ENCODE measurements at regions not wholly inside any gene's neighbourhood (a gene's known extent, or its start where the extent isn't known, plus 50 kb on each side); places are given as distances from the start of the nearest gene placed in this dataset.
"Not testable (repeated sequence)": the region's sequence is repeated elsewhere in the genome, so short reads cannot be mapped to it uniquely, and the experiment has no call there.

DNA sequence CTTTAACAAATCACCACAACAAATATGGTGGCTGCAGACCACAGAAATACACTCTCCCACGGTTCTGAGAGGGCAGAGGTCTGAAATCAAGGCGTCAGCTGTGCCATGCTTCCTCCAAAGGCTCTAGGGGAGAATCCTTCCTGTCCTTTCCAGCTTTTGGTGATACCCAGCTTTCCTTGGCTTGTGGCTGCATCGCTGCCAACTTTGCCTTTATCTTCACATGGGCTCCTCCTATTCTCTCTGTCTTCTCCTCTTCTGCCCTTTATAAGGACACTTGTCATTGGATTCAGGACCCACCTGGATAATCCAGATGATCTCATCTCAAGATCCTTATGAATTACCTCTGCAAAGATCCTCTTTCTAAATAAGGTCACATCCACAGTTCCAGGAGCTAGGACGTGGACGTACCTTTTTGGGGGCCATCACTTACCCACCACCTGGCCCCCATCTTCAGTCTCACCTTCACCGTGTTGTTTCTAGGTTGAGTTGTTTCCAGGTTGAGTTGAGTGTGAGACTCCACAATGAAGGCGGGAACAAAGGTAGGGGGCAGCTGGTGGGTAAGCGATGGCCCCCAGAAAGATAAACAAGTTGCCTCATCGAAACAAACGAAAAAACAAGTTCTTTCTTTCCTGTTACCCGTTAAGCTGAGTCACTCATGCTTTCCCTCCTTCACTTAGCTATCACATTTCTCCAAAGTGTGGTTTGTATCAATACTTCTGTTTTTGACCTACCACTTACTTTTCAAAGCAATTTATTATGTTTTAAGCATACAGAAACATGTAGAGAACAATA, 68.9 kb upstream of the SLC22A16 start:
- in situ Hi-C loops (cut with HindIII; ENCODE audit: low pct_unique_long_range_greater_than_20kb, low sequenced_read_pairs), result no loop called here
- no peak for DNase-seq (ENCODE audit: low read depth in 1 of 2, low spot score in 1 of 2)
- TF ChIP-seq JUND (IDR thresholded peaks at IDR 0.05; ENCODE audit: low read depth), result no peak

- no peak for TF ChIP-seq JUND (IDR thresholded peaks at IDR 0.05; ENCODE audit: low read depth)
- in situ Hi-C loops (cut with HindIII; ENCODE audit: low pct_unique_long_range_greater_than_20kb, low sequenced_read_pairs), result no loop called here
- DNase-seq (ENCODE audit: low read depth in 1 of 2, low spot score in 1 of 2), result no peak
Measured at GRCh38 chr6:110544472-110544871, 68.1 kb upstream of the SLC22A16 start.

DNA sequence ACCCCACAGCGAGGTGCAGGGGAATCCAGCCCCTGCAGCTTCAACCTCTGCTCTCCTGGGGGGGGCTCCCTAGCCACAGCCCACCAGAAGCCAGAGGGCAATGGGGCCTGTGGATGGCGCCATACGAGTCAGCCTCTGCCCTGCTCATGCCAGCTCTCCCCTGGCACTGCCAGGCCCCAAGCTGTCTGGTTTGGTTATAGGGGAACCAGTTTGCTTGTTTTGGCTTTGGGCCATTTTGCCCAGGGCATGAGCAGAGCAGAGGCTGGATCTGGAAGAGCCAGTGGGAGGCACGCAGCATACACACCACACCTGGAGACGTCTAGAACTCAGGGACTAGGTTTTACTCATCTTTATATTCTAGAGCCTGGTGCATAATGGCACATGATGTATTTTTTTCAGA, 66.7 kb upstream of the SLC22A16 start:
- in situ Hi-C loops (cut with HindIII; ENCODE audit: low pct_unique_long_range_greater_than_20kb, low sequenced_read_pairs), result no loop called here
- DNase-seq (ENCODE audit: low read depth in 1 of 2, low spot score in 1 of 2), result peak in 1 of 2 experiments; percentile 74
- TF ChIP-seq JUND (IDR thresholded peaks at IDR 0.05; ENCODE audit: low read depth), result no peak

- no peak for TF ChIP-seq JUND (IDR thresholded peaks at IDR 0.05; ENCODE audit: low read depth)
- in situ Hi-C loops (cut with HindIII; ENCODE audit: low pct_unique_long_range_greater_than_20kb, low sequenced_read_pairs), result no loop called here
- DNase-seq (ENCODE audit: low read depth in 1 of 2, low spot score in 1 of 2), result no peak
Measured at GRCh38 chr6:110542311-110543024, 66.1 kb upstream of the SLC22A16 start.

- no peak for DNase-seq (ENCODE audit: low read depth in 1 of 2, low spot score in 1 of 2)
- in situ Hi-C loops (cut with HindIII; ENCODE audit: low pct_unique_long_range_greater_than_20kb, low sequenced_read_pairs), result no loop called here
- no peak for TF ChIP-seq JUND (IDR thresholded peaks at IDR 0.05; ENCODE audit: low read depth)
Measured at GRCh38 chr6:110541701-110542309, 65.4 kb upstream of the SLC22A16 start.

DNA sequence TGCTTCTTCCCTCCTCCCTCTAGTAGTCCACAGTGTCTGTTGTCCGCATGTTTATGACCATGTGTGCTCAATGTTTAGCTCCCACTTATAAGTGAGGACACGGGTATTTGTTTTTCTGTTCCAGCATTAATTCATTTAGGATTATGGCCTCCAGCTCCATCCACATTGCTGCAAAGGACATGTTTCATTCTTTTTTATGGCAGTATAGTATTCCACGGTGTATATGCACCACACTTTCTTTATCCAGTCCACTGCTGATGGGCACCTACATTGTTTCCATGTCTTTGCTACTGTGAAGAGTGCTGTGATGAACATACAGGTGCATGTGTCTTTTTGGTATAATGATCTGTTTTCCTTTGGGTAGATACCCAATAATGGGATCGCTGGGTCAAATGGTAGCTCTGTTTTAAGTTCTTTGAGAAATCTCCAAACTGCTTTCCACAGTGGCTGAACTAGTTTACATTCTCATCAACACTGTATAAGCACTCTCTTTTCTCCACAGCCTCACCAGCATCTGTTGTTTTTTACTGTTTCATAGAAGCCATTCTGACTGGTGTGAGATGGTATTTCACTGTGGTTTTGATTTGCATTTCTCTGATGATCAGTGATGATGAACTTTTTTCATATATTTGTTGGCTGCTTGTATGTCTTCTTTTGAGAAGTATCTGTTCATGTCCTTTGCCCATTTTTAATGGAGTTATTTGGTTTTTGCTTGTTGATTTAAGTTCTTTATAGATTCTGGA, 63.0 kb upstream of the SLC22A16 start:
- DNase-seq (ENCODE audit: low read depth in 1 of 2, low spot score in 1 of 2); in situ Hi-C loops (cut with HindIII; ENCODE audit: low pct_unique_long_range_greater_than_20kb, low sequenced_read_pairs): not testable (repeated sequence)

DNA sequence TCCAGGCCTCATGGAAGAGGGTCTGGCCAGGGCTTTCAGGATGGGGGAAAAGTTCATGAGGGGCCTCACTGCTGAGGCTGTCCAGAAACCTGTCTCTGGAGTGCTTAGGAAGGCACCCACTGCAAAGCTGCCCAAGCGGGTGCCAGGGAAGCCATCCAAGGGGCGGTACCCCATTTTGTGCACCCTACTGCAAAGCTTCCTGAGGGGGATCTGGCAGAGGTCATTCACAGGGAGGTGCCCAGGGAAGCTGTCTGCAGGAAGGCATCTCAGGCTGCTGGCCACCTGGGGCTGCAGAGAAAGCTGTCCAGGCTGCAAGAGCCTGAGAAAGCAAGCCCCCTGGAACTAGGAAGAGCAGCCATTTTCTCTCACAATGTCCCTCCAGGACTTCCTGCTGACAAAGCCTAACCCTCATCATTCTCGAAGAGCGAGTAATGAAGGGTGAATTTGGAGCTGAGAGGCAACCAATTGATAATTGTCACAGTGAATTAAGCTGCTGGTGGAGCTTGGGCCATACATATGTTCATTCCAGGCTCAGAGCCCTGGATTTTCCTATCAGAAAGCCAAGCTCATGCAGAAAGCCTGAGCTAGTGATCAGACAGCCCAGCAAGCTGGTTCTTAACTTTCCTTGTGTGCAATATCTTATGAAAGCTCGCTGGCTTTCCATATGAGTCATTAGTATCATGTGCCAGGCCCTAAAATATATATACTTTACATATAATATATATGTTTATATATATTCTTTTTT, 62.2 kb upstream of the SLC22A16 start:
- TF ChIP-seq JUND (IDR thresholded peaks at IDR 0.05; ENCODE audit: low read depth), result no peak
- no peak for DNase-seq (ENCODE audit: low read depth in 1 of 2, low spot score in 1 of 2)
- in situ Hi-C loops (cut with HindIII; ENCODE audit: low pct_unique_long_range_greater_than_20kb, low sequenced_read_pairs), result no loop called here

GRCh38 chr6:110537208-110538123, 61.1 kb upstream of the SLC22A16 start:
- in situ Hi-C loops (cut with HindIII; ENCODE audit: low pct_unique_long_range_greater_than_20kb, low sequenced_read_pairs), result no loop called here
- DNase-seq (ENCODE audit: low read depth in 1 of 2, low spot score in 1 of 2), result no peak
- no peak for TF ChIP-seq JUND (IDR thresholded peaks at IDR 0.05; ENCODE audit: low read depth)

GRCh38 chr6:110534731-110535492, 58.5 kb upstream of the SLC22A16 start:
- peak in 1 of 2 experiments; percentile 34 for DNase-seq (ENCODE audit: low read depth in 1 of 2, low spot score in 1 of 2)
- TF ChIP-seq JUND (IDR thresholded peaks at IDR 0.05; ENCODE audit: low read depth), result no peak
- in situ Hi-C loops (cut with HindIII; ENCODE audit: low pct_unique_long_range_greater_than_20kb, low sequenced_read_pairs), result no loop called here

GRCh38 chr6:110532431-110532830, 56.0 kb upstream of the SLC22A16 start:
- TF ChIP-seq JUND (IDR thresholded peaks at IDR 0.05; ENCODE audit: low read depth), result no peak
- in situ Hi-C loops (cut with HindIII; ENCODE audit: low pct_unique_long_range_greater_than_20kb, low sequenced_read_pairs), result no loop called here
- DNase-seq (ENCODE audit: low read depth in 1 of 2, low spot score in 1 of 2), result no peak

All from T47D (cell line).